HG03469 (cell line): ENCODE measurements at regions not wholly inside any gene's neighbourhood (a gene's known extent, or its start where the extent isn't known, plus 50 kb on each side); places are given as distances from the start of the nearest gene placed in this dataset.
"Not testable (repeated sequence)": the region's sequence is repeated elsewhere in the genome, so short reads cannot be mapped to it uniquely, and the experiment has no call there.

ENCODE experiments used
- ATAC-seq: cut with Tn5 transposase; IDR thresholded peaks from one replicate; pipeline ENCODE4 v1.9.1; 2021; ENCODE audit warnings: mild to moderate bottlenecking, moderate library complexity, moderate number of reproducible peaks; ENCODE audit not compliant: unreplicated experiment

- no peak for ATAC-seq
These were observed 131.2 kb upstream of the FOXN2 start for GRCh38 chr2:48183276-48183675.

GRCh38 chr2:48183991-48184390 is 130.5 kb upstream of the FOXN2 start:
- no peak for ATAC-seq

GRCh38 chr2:48187503-48187902 is 127.0 kb upstream of the FOXN2 start:
- ATAC-seq = no peak

GRCh38 chr2:48189552-48190228 is 124.8 kb upstream of the FOXN2 start:
- no peak for ATAC-seq

- ATAC-seq = no peak
These were observed 124.3 kb upstream of the FOXN2 start for GRCh38 chr2:48190230-48190629.

- no peak for ATAC-seq
These were observed 119.8 kb upstream of the FOXN2 start for GRCh38 chr2:48194641-48195040.

GRCh38 chr2:48195169-48195568 is 119.3 kb upstream of the FOXN2 start:
- ATAC-seq = no peak

- ATAC-seq = no peak
These were observed 116.9 kb upstream of the FOXN2 start for GRCh38 chr2:48197618-48198017.

GRCh38 chr2:48198371-48198770 is 116.1 kb upstream of the FOXN2 start:
- ATAC-seq = no peak

- ATAC-seq = no peak
These were observed 115.4 kb upstream of the FOXN2 start for GRCh38 chr2:48199070-48199469.

- no peak for ATAC-seq
These were observed 113.7 kb upstream of the FOXN2 start for GRCh38 chr2:48200620-48201293.

GRCh38 chr2:48201435-48201834 is 113.0 kb upstream of the FOXN2 start:
- not testable (repeated sequence) for ATAC-seq

- no peak for ATAC-seq
These were observed 111.4 kb upstream of the FOXN2 start for GRCh38 chr2:48202863-48203642.

- no peak for ATAC-seq
These were observed 110.8 kb upstream of the FOXN2 start for GRCh38 chr2:48203668-48204067.

GRCh38 chr2:48204750-48205136 is 109.7 kb upstream of the FOXN2 start:
- no peak for ATAC-seq

GRCh38 chr2:48205137-48205798 is 109.2 kb upstream of the FOXN2 start:
- peak; percentile 30 for ATAC-seq

GRCh38 chr2:48206056-48206656 is 108.3 kb upstream of the FOXN2 start:
- ATAC-seq = not testable (repeated sequence)

- ATAC-seq = no peak
These were observed 107.3 kb upstream of the FOXN2 start for GRCh38 chr2:48207201-48207641.

- no peak for ATAC-seq
These were observed 106.6 kb upstream of the FOXN2 start for GRCh38 chr2:48207851-48208250.

- no peak for ATAC-seq
These were observed 105.1 kb upstream of the FOXN2 start for GRCh38 chr2:48209214-48209885.
